ENCODE measurements at regions not wholly inside any gene's neighbourhood (a gene's known extent, or its start where the extent isn't known, plus 50 kb on each side); places are given as distances from the start of the nearest gene placed in this dataset.
"Not testable (repeated sequence)": the region's sequence is repeated elsewhere in the genome, so short reads cannot be mapped to it uniquely, and the experiment has no call there.

- no peak for DNase-seq (ENCODE audit: low read depth, low spot score)
Measured at GRCh38 chr2:116922414-116922813, 892.1 kb upstream of the DDX18 start.

GRCh38 chr2:116924509-116924908, 890.0 kb upstream of the DDX18 start:
- DNase-seq (ENCODE audit: low read depth, low spot score): no peak

GRCh38 chr2:116935097-116935814, 879.2 kb upstream of the DDX18 start:
- no peak for DNase-seq (ENCODE audit: low read depth, low spot score)

- no peak for DNase-seq (ENCODE audit: low read depth, low spot score)
Measured at GRCh38 chr2:116948258-116948657, 866.2 kb upstream of the DDX18 start.

GRCh38 chr2:116949249-116949648, 865.2 kb upstream of the DDX18 start:
- DNase-seq (ENCODE audit: low read depth, low spot score): no peak

- DNase-seq (ENCODE audit: low read depth, low spot score): no peak
Measured at GRCh38 chr2:116952254-116952653, 862.2 kb upstream of the DDX18 start.

- no peak for DNase-seq (ENCODE audit: low read depth, low spot score)
Measured at GRCh38 chr2:116955646-116956045, 858.8 kb upstream of the DDX18 start.

GRCh38 chr2:116975608-116976007, 838.9 kb upstream of the DDX18 start:
- no peak for DNase-seq (ENCODE audit: low read depth, low spot score)

GRCh38 chr2:116979916-116980764, 834.4 kb upstream of the DDX18 start:
- DNase-seq (ENCODE audit: low read depth, low spot score): no peak

GRCh38 chr2:116987447-116987846, 827.0 kb upstream of the DDX18 start:
- no peak for DNase-seq (ENCODE audit: low read depth, low spot score)

- DNase-seq (ENCODE audit: low read depth, low spot score): no peak
Measured at GRCh38 chr2:116988303-116988702, 826.2 kb upstream of the DDX18 start.

GRCh38 chr2:117019357-117019756, 795.1 kb upstream of the DDX18 start:
- DNase-seq (ENCODE audit: low read depth, low spot score): no peak

GRCh38 chr2:117027646-117028045, 786.8 kb upstream of the DDX18 start:
- DNase-seq (ENCODE audit: low read depth, low spot score): no peak

- DNase-seq (ENCODE audit: low read depth, low spot score): not testable (repeated sequence)
Measured at GRCh38 chr2:117028708-117029107, 785.8 kb upstream of the DDX18 start.

GRCh38 chr2:117055499-117056375, 758.8 kb upstream of the DDX18 start:
- no peak for DNase-seq (ENCODE audit: low read depth, low spot score)

- no peak for DNase-seq (ENCODE audit: low read depth, low spot score)
Measured at GRCh38 chr2:117056376-117056748, 758.1 kb upstream of the DDX18 start.

GRCh38 chr2:117057016-117057415, 757.5 kb upstream of the DDX18 start:
- no peak for DNase-seq (ENCODE audit: low read depth, low spot score)

- DNase-seq (ENCODE audit: low read depth, low spot score): no peak
Measured at GRCh38 chr2:117058366-117058765, 756.1 kb upstream of the DDX18 start.

- DNase-seq (ENCODE audit: low read depth, low spot score): no peak
Measured at GRCh38 chr2:117064021-117064420, 750.5 kb upstream of the DDX18 start.

- DNase-seq (ENCODE audit: low read depth, low spot score): no peak
Measured at GRCh38 chr2:117065912-117066311, 748.6 kb upstream of the DDX18 start.

- no peak for DNase-seq (ENCODE audit: low read depth, low spot score)
Measured at GRCh38 chr2:117067900-117068299, 746.6 kb upstream of the DDX18 start.

- DNase-seq (ENCODE audit: low read depth, low spot score): no peak
Measured at GRCh38 chr2:117068371-117068770, 746.1 kb upstream of the DDX18 start.
